ENCODE measurements at regions not wholly inside any gene's neighbourhood (a gene's known extent, or its start where the extent isn't known, plus 50 kb on each side); places are given as distances from the start of the nearest gene placed in this dataset.

- no peaks in the 10 kb centered on the region for H3K27me3 ChIP-seq (ENCODE audit: control insufficient read depth, insufficient read depth, low read length, poor library complexity, severe bottlenecking)
- H3K4me3 ChIP-seq (ENCODE audit: insufficient read depth, low read depth, low read length) = no peak overlapping the region
- WGBS, 2 experiments = 95 to 96% methylated on average over 5 of the region's 5 CpGs
- no peaks in the 10 kb centered on the region for H3K9me3 ChIP-seq (ENCODE audit: control insufficient read depth, low read length)
- no peaks in the 10 kb centered on the region for H3K36me3 ChIP-seq (ENCODE audit: control insufficient read depth, insufficient read depth, low read length)
- H3K27ac ChIP-seq (ENCODE audit: insufficient read depth, low read depth, low read length, poor library complexity, severe bottlenecking) = no peak overlapping the region
- no peaks in the 10 kb centered on the region for H3K4me1 ChIP-seq (ENCODE audit: control insufficient read depth, insufficient read depth, low read length)
These were observed 941.5 kb upstream of the EEF2KMT start for GRCh38 chr16:6038941-6039645.

DNA sequence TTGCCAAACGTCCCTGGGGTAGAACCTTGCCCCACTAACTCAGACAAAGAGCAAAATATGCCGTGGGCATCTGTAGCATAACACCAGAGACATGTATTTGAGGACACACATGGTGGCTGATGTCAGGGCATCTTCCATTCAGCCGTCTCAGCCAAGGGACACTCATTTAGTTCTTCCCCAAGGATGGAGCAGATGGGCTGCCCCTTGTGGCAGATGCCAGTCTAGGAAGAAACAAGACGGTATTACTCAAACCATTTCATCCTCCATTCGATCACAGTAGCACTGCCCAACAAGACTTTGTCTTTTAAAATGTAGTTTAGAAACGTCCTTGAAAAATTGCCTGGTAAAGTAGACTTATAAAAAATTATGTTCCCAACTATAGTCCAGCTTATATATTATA lies 937.6 kb upstream of the EEF2KMT start:
- peaks cover 8% of the 10 kb centered on the region for H3K4me1 ChIP-seq (ENCODE audit: control insufficient read depth, insufficient read depth, low read length)
- 90 to 91% methylated on average over 4 to 6 of the region's 6 CpGs for WGBS, 2 experiments
- no peak overlapping the region for H3K27ac ChIP-seq (ENCODE audit: insufficient read depth, low read depth, low read length, poor library complexity, severe bottlenecking)
- H3K36me3 ChIP-seq (ENCODE audit: control insufficient read depth, insufficient read depth, low read length) = no peaks in the 10 kb centered on the region
- H3K4me3 ChIP-seq (ENCODE audit: insufficient read depth, low read depth, low read length) = no peak overlapping the region
- no peaks in the 10 kb centered on the region for H3K9me3 ChIP-seq (ENCODE audit: control insufficient read depth, low read length)
- no peaks in the 10 kb centered on the region for H3K27me3 ChIP-seq (ENCODE audit: control insufficient read depth, insufficient read depth, low read length, poor library complexity, severe bottlenecking)

GRCh38 chr16:6034511-6034910 lies 936.9 kb upstream of the EEF2KMT start:
- no peaks in the 10 kb centered on the region for H3K36me3 ChIP-seq (ENCODE audit: control insufficient read depth, insufficient read depth, low read length)
- H3K9me3 ChIP-seq (ENCODE audit: control insufficient read depth, low read length) = no peaks in the 10 kb centered on the region
- H3K27me3 ChIP-seq (ENCODE audit: control insufficient read depth, insufficient read depth, low read length, poor library complexity, severe bottlenecking) = no peaks in the 10 kb centered on the region
- no peak overlapping the region for H3K4me3 ChIP-seq (ENCODE audit: insufficient read depth, low read depth, low read length)
- H3K4me1 ChIP-seq (ENCODE audit: control insufficient read depth, insufficient read depth, low read length) = peaks cover 8% of the 10 kb centered on the region
- WGBS, 2 experiments = 93 to 95% methylated on average over 4 of the region's 4 CpGs
- H3K27ac ChIP-seq (ENCODE audit: insufficient read depth, low read depth, low read length, poor library complexity, severe bottlenecking) = no peak overlapping the region

GRCh38 chr16:6032438-6032837 lies 934.8 kb upstream of the EEF2KMT start:
- Histone ChIP-seq H3K4me1 (ENCODE audit: control insufficient read depth, insufficient read depth, low read length) (peaks cover 8% of the 10 kb centered on the region), H3K27me3 (ENCODE audit: control insufficient read depth, insufficient read depth, low read length, poor library complexity, severe bottlenecking) (no peaks in the 10 kb centered on the region), H3K27ac (ENCODE audit: insufficient read depth, low read depth, low read length, poor library complexity, severe bottlenecking) (no peak overlapping the region), H3K36me3 (ENCODE audit: control insufficient read depth, insufficient read depth, low read length) (no peaks in the 10 kb centered on the region), H3K9me3 (ENCODE audit: control insufficient read depth, low read length) (no peaks in the 10 kb centered on the region), H3K4me3 (ENCODE audit: insufficient read depth, low read depth, low read length) (no peak overlapping the region)
- 78 to 83% methylated on average over 1 to 2 of the region's 3 CpGs for whole genome bisulfite sequencing, 2 experiments

GRCh38 chr16:6031567-6031966 lies 934.0 kb upstream of the EEF2KMT start:
- Histone ChIP-seq H3K4me3 (ENCODE audit: insufficient read depth, low read depth, low read length) (no peak overlapping the region), H3K36me3 (ENCODE audit: control insufficient read depth, insufficient read depth, low read length) (no peaks in the 10 kb centered on the region), H3K27me3 (ENCODE audit: control insufficient read depth, insufficient read depth, low read length, poor library complexity, severe bottlenecking) (no peaks in the 10 kb centered on the region), H3K4me1 (ENCODE audit: control insufficient read depth, insufficient read depth, low read length) (peaks cover 8% of the 10 kb centered on the region), H3K27ac (ENCODE audit: insufficient read depth, low read depth, low read length, poor library complexity, severe bottlenecking) (no peak overlapping the region), H3K9me3 (ENCODE audit: control insufficient read depth, low read length) (no peaks in the 10 kb centered on the region)
- 68 to 71% methylated on average over 7 of the region's 7 CpGs for WGBS, 2 experiments

DNA sequence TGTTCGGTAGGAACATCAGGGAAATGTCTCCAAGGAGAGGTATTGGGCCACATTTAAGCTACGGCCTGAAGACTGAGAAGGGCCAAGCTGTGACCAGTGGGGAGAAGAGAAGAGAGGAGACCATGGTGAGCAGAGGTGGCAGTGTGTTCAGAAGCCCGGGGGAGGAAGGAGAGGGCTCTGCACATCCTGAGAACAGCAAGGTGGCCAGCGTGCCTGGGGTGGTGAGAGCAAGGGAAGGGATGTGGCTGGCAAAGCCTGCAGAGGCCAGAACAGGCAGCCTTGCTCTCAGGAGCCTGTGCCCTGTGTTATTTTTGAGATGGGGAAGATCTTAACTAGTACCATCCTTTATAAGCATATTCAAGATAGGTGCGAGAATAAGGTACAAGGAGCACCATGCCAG lies 933.5 kb upstream of the EEF2KMT start:
- WGBS, 2 experiments = 89 to 91% methylated on average over 5 of the region's 5 CpGs
- H3K36me3 ChIP-seq (ENCODE audit: control insufficient read depth, insufficient read depth, low read length) = no peaks in the 10 kb centered on the region
- no peak overlapping the region for H3K27ac ChIP-seq (ENCODE audit: insufficient read depth, low read depth, low read length, poor library complexity, severe bottlenecking)
- no peaks in the 10 kb centered on the region for H3K9me3 ChIP-seq (ENCODE audit: control insufficient read depth, low read length)
- H3K4me3 ChIP-seq (ENCODE audit: insufficient read depth, low read depth, low read length) = no peak overlapping the region
- peaks cover 8% of the 10 kb centered on the region for H3K4me1 ChIP-seq (ENCODE audit: control insufficient read depth, insufficient read depth, low read length)
- H3K27me3 ChIP-seq (ENCODE audit: control insufficient read depth, insufficient read depth, low read length, poor library complexity, severe bottlenecking) = no peaks in the 10 kb centered on the region

DNA sequence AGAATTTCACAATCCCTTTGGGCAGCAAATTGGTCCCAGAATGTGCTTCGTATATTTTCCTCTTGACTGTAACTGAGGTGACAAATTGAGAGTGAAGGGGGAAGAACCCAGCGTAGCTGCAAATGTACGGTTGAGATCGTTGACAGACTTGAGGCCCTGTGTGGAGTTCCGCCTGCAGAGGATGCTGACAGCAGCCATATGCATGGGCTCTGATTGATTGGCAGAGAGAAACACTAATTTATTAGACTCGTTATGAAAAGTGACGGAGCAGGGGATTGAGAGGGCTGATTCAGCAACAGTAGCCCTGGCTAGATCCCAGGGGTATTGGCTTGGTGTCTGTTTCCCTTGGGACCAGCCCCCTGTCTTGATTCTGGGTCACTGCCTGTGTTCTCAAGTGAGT lies 930.1 kb upstream of the EEF2KMT start:
- WGBS, 2 experiments = 95% methylated on average over 7 of the region's 7 CpGs
- H3K9me3 ChIP-seq (ENCODE audit: control insufficient read depth, low read length) = no peaks in the 10 kb centered on the region

DNA sequence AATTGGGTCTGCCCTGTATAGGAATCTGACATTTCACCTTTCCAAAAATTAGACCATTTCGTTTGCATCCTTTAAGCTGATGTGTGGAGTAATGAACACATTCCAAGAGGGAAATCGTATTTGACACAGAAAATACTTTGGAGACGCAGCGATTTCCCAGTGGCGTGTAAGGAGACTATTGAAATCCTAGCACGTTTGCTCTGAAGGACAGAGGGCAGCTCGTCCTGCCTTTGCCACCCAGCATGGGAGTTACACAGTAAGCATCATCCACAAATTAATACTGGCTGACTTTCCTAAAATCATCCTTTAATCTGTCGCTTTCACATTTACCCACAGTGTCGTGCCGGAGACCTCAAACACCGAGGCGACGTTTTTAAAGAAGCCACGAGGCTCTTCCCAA lies 925.9 kb upstream of the EEF2KMT start:
- Histone ChIP-seq H3K36me3 (ENCODE audit: control insufficient read depth, insufficient read depth, low read length) (no peaks in the 10 kb centered on the region), H3K9me3 (ENCODE audit: control insufficient read depth, low read length) (no peaks in the 10 kb centered on the region), H3K27me3 (ENCODE audit: control insufficient read depth, insufficient read depth, low read length, poor library complexity, severe bottlenecking) (peaks cover 33% of the 10 kb centered on the region), H3K4me1 (ENCODE audit: control insufficient read depth, insufficient read depth, low read length) (peaks cover under 1% of the 10 kb centered on the region), H3K27ac (ENCODE audit: insufficient read depth, low read depth, low read length, poor library complexity, severe bottlenecking) (no peak overlapping the region), H3K4me3 (ENCODE audit: insufficient read depth, low read depth, low read length) (no peak overlapping the region)
- 90 to 91% methylated on average over 14 of the region's 14 CpGs for WGBS, 2 experiments

More for the DNA sequence above, 930.1 kb upstream of the EEF2KMT start:
- H3K4me1 ChIP-seq (ENCODE audit: control insufficient read depth, insufficient read depth, low read length) = peaks cover 7% of the 10 kb centered on the region
- no peak overlapping the region for H3K4me3 ChIP-seq (ENCODE audit: insufficient read depth, low read depth, low read length)
- no peaks in the 10 kb centered on the region for H3K36me3 ChIP-seq (ENCODE audit: control insufficient read depth, insufficient read depth, low read length)
- no peaks in the 10 kb centered on the region for H3K27me3 ChIP-seq (ENCODE audit: control insufficient read depth, insufficient read depth, low read length, poor library complexity, severe bottlenecking)
- no peak overlapping the region for H3K27ac ChIP-seq (ENCODE audit: insufficient read depth, low read depth, low read length, poor library complexity, severe bottlenecking)

DNA sequence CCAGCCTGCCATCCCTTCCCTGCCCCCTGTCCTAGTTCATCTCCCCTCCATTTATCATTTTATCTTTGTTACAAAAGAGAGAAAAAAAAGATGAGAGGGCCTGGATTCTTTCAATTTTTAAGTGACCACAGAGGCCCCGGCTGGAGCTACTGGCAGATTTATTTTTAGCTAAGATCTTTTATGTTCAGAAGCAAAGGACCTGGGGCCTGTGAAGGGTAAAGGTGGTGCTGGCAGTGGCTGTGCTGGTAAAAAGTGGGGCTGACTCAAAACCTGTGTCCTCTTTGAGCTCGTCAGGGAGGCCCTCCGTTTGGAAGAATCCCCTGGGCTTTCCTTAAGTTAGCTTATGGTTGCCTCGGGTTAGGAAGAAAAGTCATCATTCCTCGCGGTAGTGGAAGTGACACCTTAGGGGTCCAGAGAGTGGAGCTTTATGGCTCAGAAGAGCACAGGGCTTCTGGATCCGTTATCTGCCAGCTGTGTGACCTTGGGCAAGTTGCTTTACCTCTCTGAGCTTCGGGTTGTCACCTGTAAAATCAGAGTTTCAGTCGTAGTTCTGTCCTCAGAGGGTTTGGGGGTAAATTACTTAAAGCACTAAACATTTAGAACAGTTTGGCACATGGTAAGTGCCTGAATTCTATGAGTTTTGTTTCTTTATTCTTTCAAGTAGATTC lies 923.8 kb upstream of the EEF2KMT start:
- Histone ChIP-seq H3K27me3 (ENCODE audit: control insufficient read depth, insufficient read depth, low read length, poor library complexity, severe bottlenecking) (peaks cover 51% of the 10 kb centered on the region), H3K27ac (ENCODE audit: insufficient read depth, low read depth, low read length, poor library complexity, severe bottlenecking) (no peak overlapping the region), H3K4me3 (ENCODE audit: insufficient read depth, low read depth, low read length) (no peak overlapping the region), H3K4me1 (ENCODE audit: control insufficient read depth, insufficient read depth, low read length) (peaks cover 2% of the 10 kb centered on the region), H3K36me3 (ENCODE audit: control insufficient read depth, insufficient read depth, low read length) (no peaks in the 10 kb centered on the region), H3K9me3 (ENCODE audit: control insufficient read depth, low read length) (no peaks in the 10 kb centered on the region)
- 78 to 82% methylated on average over 9 of the region's 9 CpGs for WGBS, 2 experiments

DNA sequence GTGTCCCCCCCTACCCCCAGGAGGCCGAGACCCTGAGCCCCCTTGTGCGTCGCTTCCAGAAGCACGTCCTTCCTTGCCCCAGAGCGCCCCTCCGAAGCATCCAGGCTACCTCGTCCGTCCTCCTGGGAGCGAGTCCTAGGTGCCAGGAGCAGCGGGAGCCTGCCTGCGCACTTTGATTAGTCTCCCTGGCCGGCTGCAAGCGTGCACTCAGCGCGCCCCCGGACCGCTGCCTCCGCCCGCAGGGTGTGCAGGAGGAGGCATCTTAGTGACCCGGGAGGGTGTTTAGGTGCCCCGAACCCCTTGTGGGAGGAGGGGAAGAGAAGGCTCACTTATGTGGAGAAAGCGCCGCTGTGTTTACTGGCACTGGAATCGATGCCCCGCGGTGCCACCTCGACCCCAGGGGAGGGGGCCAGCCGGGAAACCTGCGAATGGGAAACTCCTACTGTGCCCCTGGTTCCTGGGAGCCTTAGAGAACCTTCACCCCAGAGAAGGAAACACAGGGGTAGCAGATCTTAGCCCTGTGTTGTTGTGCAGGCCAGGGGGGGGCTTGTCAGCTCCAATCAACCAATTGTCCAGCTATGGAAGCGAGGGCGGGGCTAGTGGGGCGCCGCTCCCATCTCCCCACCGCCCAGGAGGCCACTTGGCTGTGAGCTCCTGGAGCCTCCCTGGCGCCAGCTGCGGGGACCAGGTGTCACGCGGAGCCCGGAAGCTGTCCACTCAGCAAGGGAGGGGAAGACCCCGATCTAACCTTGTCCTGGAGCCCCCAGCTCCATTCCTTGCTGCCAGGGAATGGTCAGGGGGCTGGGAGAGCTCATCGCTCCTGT lies 922.8 kb upstream of the EEF2KMT start:
- Histone ChIP-seq H3K27me3 (ENCODE audit: control insufficient read depth, insufficient read depth, low read length, poor library complexity, severe bottlenecking) (peaks cover 51% of the 10 kb centered on the region), H3K4me1 (ENCODE audit: control insufficient read depth, insufficient read depth, low read length) (peaks cover 2% of the 10 kb centered on the region), H3K4me3 (ENCODE audit: insufficient read depth, low read depth, low read length) (peak overlapping the region; percentile 59), H3K9me3 (ENCODE audit: control insufficient read depth, low read length) (no peaks in the 10 kb centered on the region), H3K27ac (ENCODE audit: insufficient read depth, low read depth, low read length, poor library complexity, severe bottlenecking) (no peak overlapping the region), H3K36me3 (ENCODE audit: control insufficient read depth, insufficient read depth, low read length) (no peaks in the 10 kb centered on the region)
- WGBS, 2 experiments = 24 to 25% methylated on average over 41 of the region's 41 CpGs
